AG09319 (cell line): ENCODE measurements at regions not wholly inside any gene's neighbourhood (a gene's known extent, or its start where the extent isn't known, plus 50 kb on each side); places are given as distances from the start of the nearest gene placed in this dataset.

Source experiments
- DNase-seq: peaks from one replicate; pipeline ENCODE4 v3.0.0-alpha.2; 2010; ENCODE audit warnings: low read depth; ENCODE audit errors: extremely low read depth
- TF ChIP-seq, protein P1 (sequence below): IDR thresholded peaks from 2 replicates; pipeline ENCODE4 v1.5.1; 2011; ENCODE audit warnings: low read depth, mild to moderate bottlenecking, inconsistent platforms, low read length, moderate library complexity

DNA sequence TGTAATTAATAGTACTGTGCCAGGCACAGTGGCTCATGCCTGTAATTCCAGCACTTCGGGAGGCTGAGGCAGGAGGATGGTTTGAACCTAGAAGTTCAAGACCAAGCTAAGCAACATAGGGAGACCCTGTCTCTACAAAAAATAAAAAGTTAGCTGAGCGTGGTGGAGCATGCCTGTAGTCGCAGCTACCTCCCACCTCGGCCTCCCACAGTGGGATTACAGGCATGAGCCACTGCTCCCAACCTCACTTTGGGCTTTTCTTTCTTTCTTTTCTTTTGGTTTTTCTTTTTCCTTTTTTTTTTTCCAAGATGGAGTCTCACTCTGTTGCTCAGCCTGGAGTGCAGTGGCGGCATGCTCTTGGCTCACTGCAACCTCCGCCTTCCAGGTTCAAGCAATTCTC is 137.8 kb downstream of the MRM1 start:
- no peak for DNase-seq
- TF ChIP-seq, protein P1, sequence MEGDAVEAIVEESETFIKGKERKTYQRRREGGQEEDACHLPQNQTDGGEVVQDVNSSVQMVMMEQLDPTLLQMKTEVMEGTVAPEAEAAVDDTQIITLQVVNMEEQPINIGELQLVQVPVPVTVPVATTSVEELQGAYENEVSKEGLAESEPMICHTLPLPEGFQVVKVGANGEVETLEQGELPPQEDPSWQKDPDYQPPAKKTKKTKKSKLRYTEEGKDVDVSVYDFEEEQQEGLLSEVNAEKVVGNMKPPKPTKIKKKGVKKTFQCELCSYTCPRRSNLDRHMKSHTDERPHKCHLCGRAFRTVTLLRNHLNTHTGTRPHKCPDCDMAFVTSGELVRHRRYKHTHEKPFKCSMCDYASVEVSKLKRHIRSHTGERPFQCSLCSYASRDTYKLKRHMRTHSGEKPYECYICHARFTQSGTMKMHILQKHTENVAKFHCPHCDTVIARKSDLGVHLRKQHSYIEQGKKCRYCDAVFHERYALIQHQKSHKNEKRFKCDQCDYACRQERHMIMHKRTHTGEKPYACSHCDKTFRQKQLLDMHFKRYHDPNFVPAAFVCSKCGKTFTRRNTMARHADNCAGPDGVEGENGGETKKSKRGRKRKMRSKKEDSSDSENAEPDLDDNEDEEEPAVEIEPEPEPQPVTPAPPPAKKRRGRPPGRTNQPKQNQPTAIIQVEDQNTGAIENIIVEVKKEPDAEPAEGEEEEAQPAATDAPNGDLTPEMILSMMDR, result no peak

DNA sequence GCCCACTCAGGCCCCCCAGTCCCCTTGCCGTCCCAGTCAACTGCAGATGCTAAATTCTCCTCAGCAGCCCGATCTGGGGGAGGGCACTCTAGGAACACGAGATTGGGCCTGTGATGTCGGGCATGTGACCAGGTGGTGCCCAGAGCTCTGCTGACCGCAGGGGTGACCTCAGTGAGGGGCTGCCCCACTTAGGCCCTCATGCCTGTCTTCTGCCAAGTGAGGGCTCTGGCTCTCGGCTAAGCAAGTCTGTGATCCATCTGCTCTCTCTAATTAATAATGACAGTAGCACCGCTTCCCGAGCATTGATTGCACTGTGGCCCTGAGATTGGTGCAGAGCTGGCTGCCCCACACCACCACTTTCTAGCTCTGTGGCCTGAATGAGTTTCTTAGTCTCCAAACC is 138.8 kb downstream of the MRM1 start:
- DNase-seq, result no peak
- TF ChIP-seq, protein P1, result no peak

DNA sequence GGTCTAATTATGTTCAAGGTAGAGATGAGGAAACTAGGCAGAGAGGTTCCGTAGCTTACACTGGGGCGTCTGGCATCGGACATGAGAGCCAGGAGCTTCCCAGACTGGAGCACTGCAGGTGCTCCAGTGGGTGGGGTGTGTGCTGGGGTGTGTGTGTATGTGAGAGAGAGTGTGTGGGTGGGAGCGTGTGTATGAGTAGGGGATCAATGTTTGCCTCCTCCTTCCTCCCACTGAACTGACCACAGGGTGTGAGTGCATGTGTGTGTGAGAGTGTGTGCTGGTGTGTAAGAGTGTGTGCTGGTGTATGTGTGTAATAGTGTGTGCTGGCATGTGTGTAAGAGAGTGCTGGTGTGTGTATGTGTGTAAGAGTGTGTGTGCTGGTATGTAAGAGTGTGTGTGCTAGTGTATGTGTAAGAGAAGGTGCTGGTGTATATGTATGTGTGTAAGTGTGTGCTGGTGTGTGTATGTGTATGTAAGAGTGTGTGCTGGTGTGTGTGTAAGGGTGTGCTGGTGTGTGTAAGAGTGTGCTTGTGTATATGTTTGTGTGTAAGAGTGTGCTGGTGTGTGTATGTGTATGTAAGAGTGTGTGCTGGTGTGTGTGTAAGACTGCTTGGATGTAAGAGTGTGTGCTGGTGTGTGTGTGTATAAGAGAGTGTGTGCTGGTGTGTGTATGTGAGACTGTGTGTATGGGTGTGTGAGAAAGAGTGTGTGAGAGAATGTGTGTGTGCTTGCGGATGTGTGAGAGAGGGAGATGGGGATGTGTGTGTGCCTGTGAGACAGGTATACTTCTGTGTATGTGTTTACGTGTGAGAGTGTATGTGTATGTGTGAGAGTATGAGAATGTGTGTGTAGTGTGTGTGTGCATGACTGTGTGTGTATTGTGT is 139.9 kb downstream of the MRM1 start:
- no peak for DNase-seq
- TF ChIP-seq, protein P1, result no peak

DNA sequence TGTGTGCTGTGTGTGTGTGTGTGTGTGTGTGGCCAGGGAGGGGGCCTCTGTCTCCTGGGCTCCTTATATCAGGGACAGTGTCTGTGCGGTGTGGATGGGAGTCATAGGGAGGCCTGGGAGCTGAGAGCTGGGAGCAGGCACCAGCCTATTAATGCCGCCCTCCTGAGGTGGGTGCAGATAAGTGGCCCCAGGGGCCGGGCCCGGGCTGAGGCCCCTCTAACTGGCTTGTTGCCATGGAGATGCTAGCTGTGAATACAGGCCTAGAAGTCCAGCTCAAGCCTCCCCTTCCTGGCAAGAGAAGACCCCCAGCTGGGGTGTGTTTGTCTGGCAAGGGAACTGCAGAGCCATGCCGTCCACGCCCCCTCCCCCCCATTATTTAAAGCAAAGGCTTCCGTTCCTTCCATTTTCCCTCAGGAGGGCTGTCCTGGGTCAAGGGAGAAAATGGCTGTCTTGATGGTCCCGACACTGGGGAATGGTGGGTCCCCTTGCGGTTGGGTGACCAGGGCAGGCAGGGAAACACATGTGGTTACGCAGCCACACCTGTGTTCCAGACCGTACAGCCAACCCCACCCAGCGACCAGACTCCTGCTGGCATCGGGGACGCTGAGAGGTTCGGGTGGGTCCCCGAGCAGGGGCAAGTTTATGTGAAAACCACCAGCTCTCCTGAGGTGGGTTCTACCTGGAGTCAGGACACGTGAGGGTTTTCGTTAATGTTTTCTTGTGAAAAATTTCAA is 141.1 kb downstream of the MRM1 start:
- TF ChIP-seq, protein P1, result no peak
- no peak for DNase-seq

DNA sequence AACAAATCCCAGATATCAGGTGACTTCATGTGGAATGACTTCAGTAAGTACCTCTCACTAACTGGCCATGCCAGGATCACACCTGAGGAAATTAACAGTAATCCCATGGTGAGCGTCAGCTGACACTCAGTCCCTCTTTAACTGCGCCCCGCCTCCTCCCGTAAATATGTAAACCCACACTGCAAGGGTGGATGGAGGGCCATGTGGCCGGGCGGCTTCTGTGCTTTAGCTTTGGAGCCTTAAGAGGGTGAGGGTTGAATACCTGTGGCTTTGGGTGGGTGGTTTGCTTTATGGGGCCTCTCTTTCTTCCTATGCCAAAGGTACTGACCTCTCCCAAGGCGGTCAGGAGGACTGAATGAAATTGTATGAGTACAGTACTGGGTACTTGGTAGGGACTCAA is 141.7 kb downstream of the MRM1 start:
- no peak for DNase-seq
- TF ChIP-seq, protein P1, result no peak

DNA sequence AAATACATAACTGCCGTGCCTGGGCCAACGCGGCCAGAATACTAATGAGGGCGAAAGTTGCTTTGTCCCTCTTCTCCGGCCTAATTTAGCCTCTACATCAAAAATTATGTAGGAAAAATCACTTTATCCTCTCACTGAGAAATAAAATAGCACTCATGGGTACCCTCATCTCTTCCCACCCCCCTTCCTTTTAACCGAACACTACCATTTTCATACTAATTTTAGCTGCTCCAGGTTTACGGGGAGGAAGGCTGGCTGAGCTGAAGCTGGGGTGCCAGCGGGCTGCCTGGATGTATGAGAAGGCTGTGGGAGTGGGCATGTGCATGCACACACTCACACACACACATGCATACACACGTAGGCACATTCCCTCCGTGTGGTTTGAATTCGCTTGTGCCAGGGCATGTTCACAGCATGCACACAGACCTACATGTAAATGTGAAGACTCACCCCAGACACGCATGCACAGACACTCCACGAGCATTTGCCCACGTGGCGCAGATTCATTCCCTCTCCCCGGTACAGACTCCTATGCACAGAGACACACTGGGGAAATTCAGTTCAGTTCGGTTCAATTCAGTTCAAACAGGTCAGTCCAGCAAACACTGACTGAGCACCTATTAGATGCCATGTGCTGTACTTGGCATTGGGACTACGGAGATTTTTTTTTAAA is 145.1 kb downstream of the MRM1 start:
- TF ChIP-seq, protein P1, result no peak
- no peak for DNase-seq
